DMS153 (cell line): ENCODE measurements at regions not wholly inside any gene's neighbourhood (a gene's known extent, or its start where the extent isn't known, plus 50 kb on each side); places are given as distances from the start of the nearest gene placed in this dataset.
"Not testable (repeated sequence)": the region's sequence is repeated elsewhere in the genome, so short reads cannot be mapped to it uniquely, and the experiment has no call there.

Experiments
- DNase-seq: peaks from one replicate; lab custom pipeline; 2025; lab: John Stamatoyannopoulos, UW

GRCh38 chr9:71508141-71508540, 260.2 kb downstream of the CEMIP2 start:
- not testable (repeated sequence) for DNase-seq

GRCh38 chr9:71506821-71507220, 261.5 kb downstream of the CEMIP2 start:
- no peak for DNase-seq

GRCh38 chr9:71504636-71505035, 263.7 kb downstream of the CEMIP2 start:
- DNase-seq, result no peak

GRCh38 chr9:71498691-71499090, 269.6 kb downstream of the CEMIP2 start:
- no peak for DNase-seq

- no peak for DNase-seq
Measured at GRCh38 chr9:71490810-71491209, 277.5 kb downstream of the CEMIP2 start.

GRCh38 chr9:71487061-71487460, 281.3 kb downstream of the CEMIP2 start:
- no peak for DNase-seq

GRCh38 chr9:71485326-71485725, 283.0 kb downstream of the CEMIP2 start:
- no peak for DNase-seq

GRCh38 chr9:71483436-71483835, 284.9 kb downstream of the CEMIP2 start:
- DNase-seq, result no peak

GRCh38 chr9:71479621-71480020, 288.7 kb downstream of the CEMIP2 start:
- no peak for DNase-seq

- DNase-seq, result no peak
Measured at GRCh38 chr9:71472400-71472799, 295.9 kb downstream of the CEMIP2 start.

GRCh38 chr9:71465392-71465791, 302.9 kb downstream of the CEMIP2 start:
- no peak for DNase-seq

GRCh38 chr9:71459082-71459481, 309.2 kb downstream of the CEMIP2 start:
- DNase-seq, result no peak

- peak; percentile 8 for DNase-seq
Measured at GRCh38 chr9:71446473-71447411, 321.6 kb downstream of the CEMIP2 start.

- DNase-seq, result no peak
Measured at GRCh38 chr9:71446106-71446472, 322.2 kb downstream of the CEMIP2 start.

- no peak for DNase-seq
Measured at GRCh38 chr9:71442937-71443336, 321.5 kb upstream of the TRPM3 start.

GRCh38 chr9:71441266-71441665, 319.8 kb upstream of the TRPM3 start:
- no peak for DNase-seq

GRCh38 chr9:71431931-71432330, 310.5 kb upstream of the TRPM3 start:
- DNase-seq, result no peak

GRCh38 chr9:71407341-71407740, 285.9 kb upstream of the TRPM3 start:
- DNase-seq, result peak; percentile 4

- DNase-seq, result no peak
Measured at GRCh38 chr9:71403106-71403505, 281.7 kb upstream of the TRPM3 start.

- DNase-seq, result no peak
Measured at GRCh38 chr9:71393005-71393404, 271.6 kb upstream of the TRPM3 start.

- DNase-seq, result no peak
Measured at GRCh38 chr9:71384343-71384742, 262.9 kb upstream of the TRPM3 start.

- DNase-seq, result no peak
Measured at GRCh38 chr9:71383308-71383940, 262.0 kb upstream of the TRPM3 start.

GRCh38 chr9:71368157-71368556, 246.7 kb upstream of the TRPM3 start:
- no peak for DNase-seq
